GM03348 (cell line): ENCODE measurements at regions not wholly inside any gene's neighbourhood (a gene's known extent, or its start where the extent isn't known, plus 50 kb on each side); places are given as distances from the start of the nearest gene placed in this dataset.

ENCODE experiments used
- DNase-seq: peaks from one replicate; pipeline ENCODE4 v3.0.0; 2012; ENCODE audit warnings: low spot score

GRCh38 chr12:22740656-22741355 is 115.8 kb downstream of the ETNK1 start:
- DNase-seq = no peak

- DNase-seq = no peak
Measured at GRCh38 chr12:22743700-22744099, 118.7 kb downstream of the ETNK1 start.

- no peak for DNase-seq
Measured at GRCh38 chr12:22744197-22744596, 119.2 kb downstream of the ETNK1 start.

GRCh38 chr12:22746720-22747119 is 121.7 kb downstream of the ETNK1 start:
- DNase-seq = no peak

GRCh38 chr12:22755629-22756028 is 130.7 kb downstream of the ETNK1 start:
- no peak for DNase-seq

- DNase-seq = no peak
Measured at GRCh38 chr12:22759769-22760674, 135.1 kb downstream of the ETNK1 start.

GRCh38 chr12:22765421-22766130 is 140.6 kb downstream of the ETNK1 start:
- DNase-seq = no peak

- DNase-seq = no peak
Measured at GRCh38 chr12:22766911-22767420, 142.0 kb downstream of the ETNK1 start.

GRCh38 chr12:22781339-22781738 is 156.4 kb downstream of the ETNK1 start:
- DNase-seq = no peak

GRCh38 chr12:22787557-22787956 is 162.6 kb downstream of the ETNK1 start:
- no peak for DNase-seq

- no peak for DNase-seq
Measured at GRCh38 chr12:22788913-22789312, 163.9 kb downstream of the ETNK1 start.

- no peak for DNase-seq
Measured at GRCh38 chr12:22792138-22792537, 167.2 kb downstream of the ETNK1 start.

GRCh38 chr12:22794017-22794416 is 169.0 kb downstream of the ETNK1 start:
- no peak for DNase-seq

GRCh38 chr12:22796941-22797630 is 172.1 kb downstream of the ETNK1 start:
- DNase-seq = no peak

- no peak for DNase-seq
Measured at GRCh38 chr12:22797701-22798100, 172.7 kb downstream of the ETNK1 start.

- no peak for DNase-seq
Measured at GRCh38 chr12:22798116-22798515, 173.1 kb downstream of the ETNK1 start.

- no peak for DNase-seq
Measured at GRCh38 chr12:22799503-22799902, 174.5 kb downstream of the ETNK1 start.

- no peak for DNase-seq
Measured at GRCh38 chr12:22800332-22800731, 175.4 kb downstream of the ETNK1 start.

- DNase-seq = no peak
Measured at GRCh38 chr12:22802883-22803630, 178.1 kb downstream of the ETNK1 start.

- DNase-seq = no peak
Measured at GRCh38 chr12:22803725-22804124, 178.8 kb downstream of the ETNK1 start.

GRCh38 chr12:22808860-22809259 is 183.9 kb downstream of the ETNK1 start:
- DNase-seq = no peak
